ENCODE measurements at regions not wholly inside any gene's neighbourhood (a gene's known extent, or its start where the extent isn't known, plus 50 kb on each side); places are given as distances from the start of the nearest gene placed in this dataset.

DNA sequence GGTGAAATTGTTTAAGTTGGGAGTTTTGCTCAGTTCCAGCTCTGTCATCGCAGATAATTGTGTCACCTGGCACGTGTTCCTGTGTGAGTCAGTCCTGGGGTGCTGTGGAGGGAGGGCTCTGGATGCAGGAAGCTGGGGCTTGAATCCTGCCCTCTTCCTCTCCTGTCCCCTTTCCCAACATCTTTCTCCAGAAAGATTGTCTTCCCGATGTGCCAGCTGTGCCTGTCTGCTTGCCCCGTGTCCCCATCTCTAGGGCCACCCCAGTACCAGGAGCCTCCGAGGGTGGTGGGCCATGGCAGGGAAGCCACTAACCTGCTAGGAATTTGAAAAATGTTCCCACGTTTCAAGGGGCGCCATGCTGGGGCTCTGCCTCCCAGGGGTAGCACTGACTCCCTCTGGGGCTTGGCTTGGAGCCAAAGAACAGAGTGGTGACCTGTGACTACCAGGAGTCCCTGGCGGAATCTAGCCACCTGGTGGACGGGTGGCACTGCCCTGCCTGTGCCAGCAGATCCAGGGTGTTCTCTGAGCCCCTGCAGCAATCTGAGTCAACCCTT, 198.1 kb downstream of the ENGASE start:
- DNase-seq (ENCODE audit: insufficient read length, low spot score), result no peak
- TF ChIP-seq, protein P1, sequence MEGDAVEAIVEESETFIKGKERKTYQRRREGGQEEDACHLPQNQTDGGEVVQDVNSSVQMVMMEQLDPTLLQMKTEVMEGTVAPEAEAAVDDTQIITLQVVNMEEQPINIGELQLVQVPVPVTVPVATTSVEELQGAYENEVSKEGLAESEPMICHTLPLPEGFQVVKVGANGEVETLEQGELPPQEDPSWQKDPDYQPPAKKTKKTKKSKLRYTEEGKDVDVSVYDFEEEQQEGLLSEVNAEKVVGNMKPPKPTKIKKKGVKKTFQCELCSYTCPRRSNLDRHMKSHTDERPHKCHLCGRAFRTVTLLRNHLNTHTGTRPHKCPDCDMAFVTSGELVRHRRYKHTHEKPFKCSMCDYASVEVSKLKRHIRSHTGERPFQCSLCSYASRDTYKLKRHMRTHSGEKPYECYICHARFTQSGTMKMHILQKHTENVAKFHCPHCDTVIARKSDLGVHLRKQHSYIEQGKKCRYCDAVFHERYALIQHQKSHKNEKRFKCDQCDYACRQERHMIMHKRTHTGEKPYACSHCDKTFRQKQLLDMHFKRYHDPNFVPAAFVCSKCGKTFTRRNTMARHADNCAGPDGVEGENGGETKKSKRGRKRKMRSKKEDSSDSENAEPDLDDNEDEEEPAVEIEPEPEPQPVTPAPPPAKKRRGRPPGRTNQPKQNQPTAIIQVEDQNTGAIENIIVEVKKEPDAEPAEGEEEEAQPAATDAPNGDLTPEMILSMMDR (IDR thresholded peaks at IDR 0.05; ENCODE audit: insufficient read depth, missing control alignments), result no peak
- no peak for FAIRE-seq

DNA sequence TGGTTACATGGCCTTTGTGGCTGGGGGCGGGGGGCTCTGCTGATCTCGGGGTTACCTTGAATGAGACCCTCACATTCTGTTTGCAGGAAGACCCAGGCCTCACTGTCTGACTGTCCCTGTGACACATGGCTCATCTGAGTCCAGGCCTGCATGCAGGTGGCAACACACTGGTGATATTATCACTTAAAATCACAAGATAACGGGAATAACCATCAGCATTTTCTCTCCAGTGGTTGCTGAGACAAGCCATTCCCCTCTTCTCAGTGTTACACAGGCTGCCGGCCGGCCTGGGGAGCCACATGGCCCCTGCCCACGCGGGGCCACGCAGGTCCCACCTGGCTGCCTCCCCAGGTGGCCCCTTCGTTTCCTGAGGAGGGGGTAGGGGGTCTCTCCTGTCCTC, 197.6 kb downstream of the ENGASE start:
- TF ChIP-seq, protein P1 (IDR thresholded peaks at IDR 0.05; ENCODE audit: insufficient read depth, missing control alignments), result no peak
- DNase-seq (ENCODE audit: insufficient read length, low spot score) (no peak), FAIRE-seq (no peak)

DNA sequence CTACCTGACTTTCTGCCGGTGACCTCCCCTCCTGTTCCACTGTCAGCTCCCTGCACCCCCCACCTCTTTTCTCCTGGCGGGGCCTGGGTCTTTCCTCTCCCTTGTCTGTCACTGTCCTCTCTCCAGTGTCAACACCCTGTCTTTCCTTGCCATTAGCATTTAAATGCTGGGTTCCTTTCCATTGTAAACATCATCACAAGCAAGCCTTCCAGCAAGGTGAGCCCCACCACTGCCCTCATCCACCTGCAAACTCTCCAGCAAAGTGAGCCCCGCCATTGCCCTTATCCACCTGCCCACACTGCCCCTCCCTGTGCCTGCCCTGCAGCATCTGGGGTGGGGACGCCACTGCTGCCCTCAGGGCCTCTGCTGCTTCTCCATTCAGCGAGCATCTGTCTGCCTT, 195.0 kb downstream of the ENGASE start:
- TF ChIP-seq, protein P1 (IDR thresholded peaks at IDR 0.05; ENCODE audit: insufficient read depth, missing control alignments), result no peak
- no peak for DNase-seq (ENCODE audit: insufficient read length, low spot score)
- no peak for FAIRE-seq

DNA sequence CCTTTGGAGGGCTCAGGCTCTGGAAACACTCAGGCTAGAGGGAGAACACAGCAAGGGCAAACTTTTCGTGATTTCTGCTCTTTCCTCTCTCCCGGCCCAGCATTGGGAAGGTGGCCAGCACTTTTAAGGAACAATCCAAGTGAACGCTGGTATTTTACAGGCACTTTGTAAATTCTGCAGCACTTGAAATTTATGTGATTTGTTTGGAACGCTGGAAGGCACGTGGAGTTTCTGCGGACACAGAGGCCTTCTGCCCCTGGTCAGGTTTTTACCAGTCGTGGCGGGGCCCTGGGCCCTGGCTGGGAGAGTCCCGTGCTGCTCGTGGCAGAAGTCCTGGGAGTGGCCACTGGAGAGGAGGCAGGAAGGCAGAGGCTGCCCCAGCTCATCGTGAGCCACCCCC, 188.6 kb downstream of the ENGASE start:
- TF ChIP-seq, protein P1 (IDR thresholded peaks at IDR 0.05; ENCODE audit: insufficient read depth, missing control alignments), result no peak
- DNase-seq (ENCODE audit: insufficient read length, low spot score), result no peak
- FAIRE-seq, result no peak

DNA sequence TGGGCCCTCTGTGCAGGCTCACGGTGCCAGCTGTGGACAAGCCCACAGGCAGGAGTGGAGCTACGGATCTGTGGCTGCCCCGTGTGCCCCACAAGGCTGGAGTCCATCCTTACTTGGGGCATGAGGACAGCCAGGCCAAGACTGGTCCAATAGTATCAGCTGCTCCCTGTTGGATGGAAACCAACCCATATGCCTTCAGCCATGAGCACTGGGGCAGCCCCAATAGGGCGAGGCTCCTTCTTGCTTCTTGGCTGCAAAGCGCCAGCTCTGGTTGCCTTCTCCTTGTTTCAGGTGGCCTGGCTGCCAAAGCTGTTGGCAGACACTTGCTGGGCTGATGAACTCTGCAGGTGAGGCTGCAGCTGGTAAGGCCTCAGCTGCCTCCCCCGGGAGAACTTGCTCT, 188.0 kb downstream of the ENGASE start:
- TF ChIP-seq, protein P1 (IDR thresholded peaks at IDR 0.05; ENCODE audit: insufficient read depth, missing control alignments), result no peak
- no peak for FAIRE-seq
- DNase-seq (ENCODE audit: insufficient read length, low spot score), result no peak

DNA sequence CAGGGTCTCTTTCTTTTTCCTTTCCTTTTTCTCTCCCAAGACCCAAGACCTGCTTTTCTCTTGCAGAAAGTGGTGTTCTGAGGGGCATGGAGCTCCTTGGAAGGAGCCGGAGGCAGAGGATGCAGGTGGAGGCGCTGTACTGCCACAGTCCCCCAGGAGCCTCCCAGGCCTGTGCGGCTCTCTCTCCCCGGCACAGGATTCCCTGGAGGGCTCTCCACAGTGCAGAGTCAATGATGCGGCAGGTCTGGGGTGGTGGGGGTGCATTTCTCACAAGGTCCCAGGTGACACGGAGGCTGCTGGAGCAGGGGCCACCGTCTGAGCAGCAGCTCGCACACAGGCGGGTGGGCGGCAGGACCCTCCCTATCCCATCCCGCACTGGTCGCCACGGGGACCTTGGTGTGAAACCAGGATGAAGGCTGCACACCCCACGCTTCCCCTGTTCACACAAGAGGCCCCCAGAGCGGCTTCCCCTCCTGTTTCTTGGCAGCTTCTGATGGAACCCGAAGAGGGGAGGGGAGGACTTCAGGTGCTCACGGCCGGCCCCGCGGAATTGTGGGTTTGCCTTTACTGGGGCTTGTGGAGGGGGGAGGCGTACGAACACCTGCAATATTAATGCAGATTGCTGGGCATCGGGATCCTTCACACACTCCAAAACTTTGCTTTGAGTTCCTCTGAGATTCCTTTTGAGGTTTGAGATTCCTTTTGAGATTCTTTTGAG, 186.9 kb downstream of the ENGASE start:
- DNase-seq (ENCODE audit: insufficient read length, low spot score) (no peak), FAIRE-seq (no peak)

DNA sequence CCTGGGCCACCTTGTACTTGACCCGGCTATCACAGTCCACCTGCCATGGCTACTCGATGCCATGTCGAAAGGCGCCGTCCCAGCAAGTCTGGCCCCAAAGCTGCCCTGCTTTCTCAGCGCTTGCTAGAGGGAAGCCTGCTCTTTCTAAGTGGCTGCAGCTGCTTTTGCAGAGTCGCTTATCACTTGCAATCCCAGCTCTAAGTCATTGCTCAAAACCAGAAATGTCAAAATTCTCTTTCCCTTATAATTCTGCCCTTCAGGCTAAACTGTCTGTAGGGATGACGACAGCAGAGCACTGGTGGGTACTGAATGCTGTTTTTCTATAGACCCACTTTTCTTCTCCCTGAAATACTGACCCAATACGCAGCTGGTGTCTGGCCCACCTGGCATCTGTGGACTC, 184.2 kb downstream of the ENGASE start:
- DNase-seq (ENCODE audit: insufficient read length, low spot score), result no peak
- FAIRE-seq, result no peak
- TF ChIP-seq, protein P1 (IDR thresholded peaks at IDR 0.05; ENCODE audit: insufficient read depth, missing control alignments), result no peak

More for the DNA sequence above, 186.9 kb downstream of the ENGASE start:
- TF ChIP-seq, protein P1 (IDR thresholded peaks at IDR 0.05; ENCODE audit: insufficient read depth, missing control alignments), result no peak
